ENCODE measurements at regions not wholly inside any gene's neighbourhood (a gene's known extent, or its start where the extent isn't known, plus 50 kb on each side); places are given as distances from the start of the nearest gene placed in this dataset.
A peak's percentile ranks its signal among the peaks of the same experiment; 100 is the strongest.

- peak; percentile 72 for DNase-seq (ENCODE audit: low spot score)
Measured at GRCh38 chr6:105608711-105609374, 206.0 kb upstream of the PREP start.

GRCh38 chr6:105607636-105608621 is 205.0 kb upstream of the PREP start:
- DNase-seq (ENCODE audit: low spot score): no peak

- no peak for DNase-seq (ENCODE audit: low spot score)
Measured at GRCh38 chr6:105606831-105607463, 204.1 kb upstream of the PREP start.

DNA sequence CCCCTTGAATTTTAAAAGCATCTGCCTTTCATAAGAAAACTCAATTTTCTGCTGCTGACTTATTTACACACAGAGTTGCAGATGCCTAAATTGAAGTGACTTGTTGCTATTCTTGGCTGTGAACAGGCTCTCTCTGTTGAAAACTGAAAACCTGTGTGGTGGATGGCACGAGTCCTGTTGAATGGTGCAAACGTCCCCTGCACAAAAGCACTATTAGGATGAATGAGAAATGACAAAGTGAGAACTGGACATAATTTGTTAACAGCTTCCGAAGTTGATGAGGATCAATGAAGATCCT is 201.7 kb upstream of the PREP start:
- no peak for DNase-seq (ENCODE audit: low spot score)

- peak; percentile 52 for DNase-seq (ENCODE audit: low spot score)
Measured at GRCh38 chr6:105603788-105604586, 201.1 kb upstream of the PREP start.

DNA sequence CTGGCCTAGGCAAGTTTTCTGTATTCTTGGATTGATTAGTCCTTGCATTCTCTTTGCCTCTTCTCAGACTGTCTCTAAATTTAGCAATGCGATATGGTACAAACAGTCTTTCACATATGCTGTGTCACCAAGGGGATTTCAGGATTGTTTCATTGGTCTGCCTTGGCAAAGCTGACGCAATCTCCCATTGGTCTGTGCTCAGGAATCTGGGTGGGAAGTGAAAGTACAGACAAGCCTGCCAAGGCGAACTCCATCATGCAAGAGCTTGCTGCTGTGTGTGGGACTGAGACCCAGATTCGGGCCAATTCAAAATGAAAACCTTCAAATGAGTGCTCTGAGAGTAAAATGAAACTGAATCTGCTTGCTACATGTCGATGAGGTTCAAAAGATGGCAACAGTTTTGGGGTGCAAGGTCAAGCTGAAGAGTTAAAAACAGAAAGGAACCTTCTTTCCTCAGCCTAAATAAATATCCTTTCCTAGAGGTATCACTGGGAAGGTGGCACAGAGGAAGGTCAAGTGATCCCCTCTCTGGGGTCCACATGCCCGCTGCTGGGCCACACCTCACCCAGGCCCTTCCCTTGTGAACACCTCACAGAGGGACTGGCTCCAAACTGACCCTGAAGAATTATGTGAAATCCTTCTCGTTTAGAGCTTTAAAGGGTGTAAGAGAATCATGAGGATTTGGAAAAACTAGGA is 198.8 kb upstream of the PREP start:
- DNase-seq (ENCODE audit: low spot score): peak; percentile 84

GRCh38 chr6:105600336-105601260 is 197.7 kb upstream of the PREP start:
- DNase-seq (ENCODE audit: low spot score): no peak

DNA sequence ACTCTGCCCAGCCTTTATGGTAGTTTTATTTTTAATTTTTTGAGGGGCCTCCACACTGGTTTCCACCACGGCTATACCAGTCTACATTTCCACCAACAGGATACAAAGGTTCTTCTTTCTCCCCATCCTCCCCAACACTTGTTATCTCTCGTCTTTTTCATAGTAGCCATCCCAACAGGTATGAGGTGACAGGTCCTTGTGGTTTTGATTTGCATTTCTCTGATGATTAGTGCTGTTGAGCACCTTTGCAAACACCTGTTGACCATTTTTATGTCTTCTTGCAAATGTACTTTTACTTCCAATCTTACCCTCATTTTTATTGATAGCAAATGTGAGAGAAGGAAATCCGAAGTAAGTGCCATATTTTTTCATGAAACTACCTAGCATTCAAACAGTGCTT is 195.4 kb upstream of the PREP start:
- no peak for DNase-seq (ENCODE audit: low spot score)

- DNase-seq (ENCODE audit: low spot score): peak; percentile 79
Measured at GRCh38 chr6:105596284-105596755, 193.4 kb upstream of the PREP start.

DNA sequence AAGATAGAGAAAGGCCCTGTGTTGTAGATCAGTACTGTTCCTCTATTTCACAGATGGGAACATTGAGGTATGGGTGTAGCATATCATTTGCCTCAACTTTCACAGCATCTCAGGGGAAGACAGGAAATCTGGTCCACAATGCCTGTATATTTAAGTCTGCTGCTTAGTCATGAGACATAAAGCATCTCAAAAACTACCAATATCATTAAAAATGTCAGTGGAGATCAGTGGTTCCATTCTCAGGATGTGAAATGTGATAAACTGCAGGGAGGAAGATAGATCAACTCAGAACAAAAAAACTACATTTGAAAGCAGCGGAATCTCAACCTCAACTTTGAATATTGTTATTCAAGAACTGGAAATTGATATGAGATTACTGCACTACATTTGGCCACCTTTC is 192.9 kb upstream of the PREP start:
- no peak for DNase-seq (ENCODE audit: low spot score)

GRCh38 chr6:105594821-105595220 is 191.9 kb upstream of the PREP start:
- DNase-seq (ENCODE audit: low spot score): no peak

GRCh38 chr6:105593805-105594671 is 191.2 kb upstream of the PREP start:
- DNase-seq (ENCODE audit: low spot score): no peak

DNA sequence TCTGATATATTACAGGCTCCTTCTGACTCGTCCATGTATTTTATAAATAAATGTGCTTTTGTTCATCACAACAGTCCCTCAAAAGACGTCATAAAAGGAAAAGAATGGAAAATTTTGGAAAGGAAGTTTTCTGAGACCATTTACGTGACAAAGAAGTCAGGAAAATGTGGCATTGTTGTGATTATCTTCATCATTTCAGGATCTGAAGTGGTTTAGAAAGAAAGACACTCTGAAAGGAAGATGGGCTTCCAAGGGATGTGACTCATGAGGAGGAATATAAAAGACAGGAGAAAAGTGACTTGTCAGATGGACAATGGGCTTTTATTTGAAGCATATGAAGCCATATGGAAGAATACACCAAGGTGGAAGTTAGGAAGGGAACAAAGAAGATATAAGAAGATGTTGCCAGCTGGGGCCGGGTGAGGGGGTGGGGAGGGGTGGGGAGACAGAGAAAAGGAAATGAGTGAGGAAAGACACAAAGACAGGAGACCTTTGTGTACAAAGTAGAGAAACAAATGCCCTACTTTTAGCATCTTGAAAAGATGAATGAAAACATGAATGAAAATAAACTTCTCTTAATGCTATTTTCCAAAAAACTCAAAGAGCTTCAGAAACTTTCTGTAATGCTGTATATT is 190.3 kb upstream of the PREP start:
- no peak for DNase-seq (ENCODE audit: low spot score)

- DNase-seq (ENCODE audit: low spot score): peak; percentile 22
Measured at GRCh38 chr6:105592329-105592728, 189.4 kb upstream of the PREP start.

GRCh38 chr6:105591053-105591452 is 188.2 kb upstream of the PREP start:
- no peak for DNase-seq (ENCODE audit: low spot score)

DNA sequence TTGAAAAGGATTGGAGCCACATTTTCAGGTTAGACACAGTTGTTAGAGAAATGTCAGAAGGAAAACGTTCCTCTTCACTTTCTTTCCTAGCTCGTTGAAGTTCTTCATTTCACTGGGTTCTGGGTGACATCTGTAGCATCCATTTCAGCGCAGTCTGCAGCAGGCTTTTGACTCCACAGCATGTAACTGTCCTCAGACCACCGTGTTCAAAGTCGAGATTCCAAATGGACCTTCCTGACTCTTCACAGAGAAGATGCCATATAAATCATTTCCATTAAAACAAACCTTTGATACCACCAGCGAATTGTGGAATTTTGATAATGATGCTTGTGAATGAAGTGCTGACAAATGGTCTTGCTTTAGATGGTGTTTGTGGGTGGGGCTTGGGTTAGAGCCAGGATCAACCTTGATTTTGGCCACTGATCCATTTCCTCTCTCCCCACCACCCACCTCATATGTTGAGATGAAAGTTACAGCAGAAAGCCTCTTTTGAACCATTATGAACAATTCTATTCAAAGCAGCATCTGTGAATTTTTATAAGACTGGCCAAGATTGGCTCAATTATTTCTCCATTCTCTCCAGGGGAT is 185.3 kb upstream of the PREP start:
- no peak for DNase-seq (ENCODE audit: low spot score)

- DNase-seq (ENCODE audit: low spot score): peak; percentile 87
Measured at GRCh38 chr6:105587349-105588122, 184.7 kb upstream of the PREP start.
